IMR-90 (cell line): ENCODE measurements at regions not wholly inside any gene's neighbourhood (a gene's known extent, or its start where the extent isn't known, plus 50 kb on each side); places are given as distances from the start of the nearest gene placed in this dataset.

ENCODE experiments used
- BHLHE40 ChIP-seq: fragments of 150-350 bp; IDR thresholded peaks from 2 replicates; pipeline ENCODE4 v1.6.1; 2016; ENCODE audit warnings: mild to moderate bottlenecking, low read depth, low read length
- CEBPB ChIP-seq: IDR thresholded peaks from 2 replicates; pipeline ENCODE4 v1.6.1; 2012; ENCODE audit warnings: low read depth, low read length, improper control_type of control experiment
- FOS ChIP-seq: fragments of 150-350 bp; IDR thresholded peaks from 2 replicates; pipeline ENCODE4 v1.6.1; 2016; ENCODE audit warnings: low read depth, low read length
- MAFK ChIP-seq: IDR thresholded peaks from 2 replicates; pipeline ENCODE4 v1.6.1; 2012; ENCODE audit warnings: low read depth, low read length, improper control_type of control experiment
- MAZ ChIP-seq: IDR thresholded peaks from 2 replicates; pipeline ENCODE4 v1.6.1; 2012; ENCODE audit warnings: low read depth, mild to moderate bottlenecking, low read length, improper control_type of control experiment, moderate library complexity, borderline replicate concordance
- MXI1 ChIP-seq: IDR thresholded peaks from 2 replicates; pipeline ENCODE4 v1.6.1; 2012; ENCODE audit warnings: low read depth, mild to moderate bottlenecking, low read length, moderate library complexity, borderline replicate concordance
- POLR2A ChIP-seq: IDR thresholded peaks from 2 replicates; pipeline ENCODE4 v1.6.1; 2012; ENCODE audit warnings: mild to moderate bottlenecking, low read depth, low read length
- RAD21 ChIP-seq: IDR thresholded peaks from 2 replicates; pipeline ENCODE4 v1.6.1; 2012; ENCODE audit warnings: low read length, improper control_type of control experiment
- RCOR1 ChIP-seq: IDR thresholded peaks from 2 replicates; pipeline ENCODE4 v1.6.1; 2012; ENCODE audit warnings: mild to moderate bottlenecking, low read length, improper control_type of control experiment; ENCODE audit not compliant: insufficient replicate concordance
- RFX5 ChIP-seq: IDR thresholded peaks from 2 replicates; pipeline ENCODE4 v1.8.0; 2012; ENCODE audit warnings: low read depth, mild to moderate bottlenecking, low read length, moderate library complexity
- SMC3 ChIP-seq: fragments of 150-350 bp; IDR thresholded peaks from 2 replicates; pipeline ENCODE4 v1.6.1; 2016; ENCODE audit warnings: low read depth, mild to moderate bottlenecking, antibody characterized with exemption, low read length, moderate library complexity
- USF2 ChIP-seq: fragments of 150-350 bp; IDR thresholded peaks from 2 replicates; pipeline ENCODE4 v1.6.1; 2017; ENCODE audit warnings: mild to moderate bottlenecking, antibody characterized with exemption, low read length, low read depth
- TF ChIP-seq, protein P1 (sequence below): conservative IDR thresholded peaks from 2 replicates; pipeline ENCODE4 v1.5.1; 2012; ENCODE audit warnings: mild to moderate bottlenecking, low read depth, low read length, improper control_type of control experiment
- TF ChIP-seq, protein P2 (sequence below): fragments of 150-350 bp; IDR thresholded peaks from 2 replicates; pipeline ENCODE4 v1.6.1; 2016; ENCODE audit warnings: low read depth, mild to moderate bottlenecking, low read length, moderate library complexity, borderline replicate concordance

GRCh38 chr4:148800336-148800885 lies 358.2 kb upstream of the NR3C2 start:
- TF ChIP-seq, protein P1, sequence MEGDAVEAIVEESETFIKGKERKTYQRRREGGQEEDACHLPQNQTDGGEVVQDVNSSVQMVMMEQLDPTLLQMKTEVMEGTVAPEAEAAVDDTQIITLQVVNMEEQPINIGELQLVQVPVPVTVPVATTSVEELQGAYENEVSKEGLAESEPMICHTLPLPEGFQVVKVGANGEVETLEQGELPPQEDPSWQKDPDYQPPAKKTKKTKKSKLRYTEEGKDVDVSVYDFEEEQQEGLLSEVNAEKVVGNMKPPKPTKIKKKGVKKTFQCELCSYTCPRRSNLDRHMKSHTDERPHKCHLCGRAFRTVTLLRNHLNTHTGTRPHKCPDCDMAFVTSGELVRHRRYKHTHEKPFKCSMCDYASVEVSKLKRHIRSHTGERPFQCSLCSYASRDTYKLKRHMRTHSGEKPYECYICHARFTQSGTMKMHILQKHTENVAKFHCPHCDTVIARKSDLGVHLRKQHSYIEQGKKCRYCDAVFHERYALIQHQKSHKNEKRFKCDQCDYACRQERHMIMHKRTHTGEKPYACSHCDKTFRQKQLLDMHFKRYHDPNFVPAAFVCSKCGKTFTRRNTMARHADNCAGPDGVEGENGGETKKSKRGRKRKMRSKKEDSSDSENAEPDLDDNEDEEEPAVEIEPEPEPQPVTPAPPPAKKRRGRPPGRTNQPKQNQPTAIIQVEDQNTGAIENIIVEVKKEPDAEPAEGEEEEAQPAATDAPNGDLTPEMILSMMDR: no peak
- TF ChIP-seq RFX5 (no peak), POLR2A (no peak), CEBPB (no peak), BHLHE40 (no peak), SMC3 (no peak), MAZ (no peak), RAD21 (no peak), RCOR1 (no peak), MAFK (no peak), FOS (no peak), USF2 (no peak), MXI1 (no peak)
- TF ChIP-seq, protein P2, sequence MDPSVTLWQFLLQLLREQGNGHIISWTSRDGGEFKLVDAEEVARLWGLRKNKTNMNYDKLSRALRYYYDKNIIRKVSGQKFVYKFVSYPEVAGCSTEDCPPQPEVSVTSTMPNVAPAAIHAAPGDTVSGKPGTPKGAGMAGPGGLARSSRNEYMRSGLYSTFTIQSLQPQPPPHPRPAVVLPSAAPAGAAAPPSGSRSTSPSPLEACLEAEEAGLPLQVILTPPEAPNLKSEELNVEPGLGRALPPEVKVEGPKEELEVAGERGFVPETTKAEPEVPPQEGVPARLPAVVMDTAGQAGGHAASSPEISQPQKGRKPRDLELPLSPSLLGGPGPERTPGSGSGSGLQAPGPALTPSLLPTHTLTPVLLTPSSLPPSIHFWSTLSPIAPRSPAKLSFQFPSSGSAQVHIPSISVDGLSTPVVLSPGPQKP: no peak
